ENCODE measurements at regions not wholly inside any gene's neighbourhood (a gene's known extent, or its start where the extent isn't known, plus 50 kb on each side); places are given as distances from the start of the nearest gene placed in this dataset.

DNA sequence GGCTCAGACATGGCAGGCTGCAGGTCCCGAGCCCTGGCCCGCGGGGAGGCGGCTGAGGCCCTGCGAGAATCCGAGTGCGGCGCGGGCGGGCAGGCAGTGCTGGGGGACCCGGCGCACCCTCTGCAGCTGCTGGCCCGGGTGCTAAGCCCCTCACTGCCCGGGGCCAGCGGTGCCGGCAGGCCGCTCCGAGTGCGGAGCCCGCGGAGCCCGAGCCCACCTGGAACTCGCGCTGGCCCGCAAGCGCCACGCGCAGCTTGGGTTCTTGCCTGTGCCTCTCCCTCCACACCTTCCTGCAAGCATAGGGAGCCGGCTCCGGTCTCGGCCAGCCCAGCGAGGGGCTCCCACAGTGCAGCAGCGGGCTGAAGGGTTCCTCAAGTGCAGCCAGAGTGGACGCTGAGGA is 97.5 kb downstream of the QDPR start:
- TF ChIP-seq POLR2AphosphoS5 (IDR thresholded peaks at IDR 0.05) (no peak), POLR2A (IDR thresholded peaks at IDR 0.05) (no peak), CTCF (IDR thresholded peaks at IDR 0.05) (no peak)
- Histone ChIP-seq H3K27me3 (peaks cover 0 to 3% of the 10 kb centered on the region in 2 donors), H3K4me3 (no peak overlapping the region), H3K9me3 (peaks cover 7 to 10% of the 10 kb centered on the region in 2 donors), H3K27ac (no peak overlapping the region), H3K4me1 (no peaks in the 10 kb centered on the region), H3K36me3 (no peaks in the 10 kb centered on the region)
- intact Hi-C loops (cut with DNase I; ENCODE audit: low total_unique reads), result no loop called here
- DNase-seq (ENCODE audit: low spot score in 2 of 2), result no peak

DNA sequence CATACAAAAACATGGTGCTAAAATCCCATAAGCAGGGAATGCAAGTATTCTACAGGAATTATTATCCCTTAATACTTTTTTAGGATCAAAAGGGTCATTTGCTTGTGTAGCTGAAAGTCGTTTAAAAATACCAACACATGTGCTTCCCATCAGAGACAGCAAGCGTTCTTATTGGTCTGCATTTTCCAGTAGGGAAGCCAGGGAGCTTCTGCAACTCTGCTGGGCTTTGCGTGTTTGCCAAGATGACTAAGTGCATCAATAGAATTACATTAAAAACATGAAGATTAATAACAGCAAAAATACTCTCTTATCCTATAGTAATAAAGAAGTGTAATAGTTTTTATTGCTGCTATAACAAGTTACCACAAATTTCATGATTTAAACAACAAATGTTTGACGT is 111.2 kb downstream of the QDPR start:
- no peak overlapping the region for H3K4me3 ChIP-seq
- no peaks in the 10 kb centered on the region for H3K4me1 ChIP-seq
- TF ChIP-seq POLR2AphosphoS5 (IDR thresholded peaks at IDR 0.05), result no peak
- TF ChIP-seq CTCF (IDR thresholded peaks at IDR 0.05), result no peak
- TF ChIP-seq POLR2A (IDR thresholded peaks at IDR 0.05), result no peak
- H3K27me3 ChIP-seq, result no peaks in the 10 kb centered on the region
- DNase-seq (ENCODE audit: low spot score in 2 of 2), result no peak
- H3K27ac ChIP-seq, result no peak overlapping the region
- no peaks in the 10 kb centered on the region for H3K9me3 ChIP-seq
- intact Hi-C loops (cut with DNase I; ENCODE audit: low total_unique reads), result no loop called here
- H3K36me3 ChIP-seq, result no peaks in the 10 kb centered on the region

GRCh38 chr4:17398805-17399204 is 113.1 kb downstream of the QDPR start:
- Histone ChIP-seq H3K27ac (no peak overlapping the region), H3K36me3 (no peaks in the 10 kb centered on the region), H3K4me3 (no peak overlapping the region), H3K4me1 (no peaks in the 10 kb centered on the region), H3K27me3 (no peaks in the 10 kb centered on the region), H3K9me3 (no peaks in the 10 kb centered on the region)
- no peak for DNase-seq (ENCODE audit: low spot score in 2 of 2)
- intact Hi-C loops (cut with DNase I; ENCODE audit: low total_unique reads), result no loop called here
- TF ChIP-seq CTCF (IDR thresholded peaks at IDR 0.05) (no peak), POLR2A (IDR thresholded peaks at IDR 0.05) (no peak), POLR2AphosphoS5 (IDR thresholded peaks at IDR 0.05) (no peak)

- Histone ChIP-seq H3K27me3 (no peaks in the 10 kb centered on the region), H3K4me1 (no peaks in the 10 kb centered on the region), H3K27ac (no peak overlapping the region), H3K4me3 (no peak overlapping the region), H3K9me3 (no peaks in the 10 kb centered on the region), H3K36me3 (no peaks in the 10 kb centered on the region)
- DNase-seq (ENCODE audit: low spot score in 2 of 2), result no peak
- TF ChIP-seq POLR2A (IDR thresholded peaks at IDR 0.05) (no peak), CTCF (IDR thresholded peaks at IDR 0.05) (no peak), POLR2AphosphoS5 (IDR thresholded peaks at IDR 0.05) (no peak)
- intact Hi-C loops (cut with DNase I; ENCODE audit: low total_unique reads), result no loop called here
Measured at GRCh38 chr4:17398035-17398434, 113.9 kb downstream of the QDPR start.

GRCh38 chr4:17397611-17398010 is 114.3 kb downstream of the QDPR start:
- no peak overlapping the region for H3K4me3 ChIP-seq
- no peak overlapping the region for H3K27ac ChIP-seq
- H3K9me3 ChIP-seq, result no peaks in the 10 kb centered on the region
- H3K36me3 ChIP-seq, result no peaks in the 10 kb centered on the region
- intact Hi-C loops (cut with DNase I; ENCODE audit: low total_unique reads), result no loop called here
- no peaks in the 10 kb centered on the region for H3K4me1 ChIP-seq
- TF ChIP-seq POLR2AphosphoS5 (IDR thresholded peaks at IDR 0.05) (no peak), CTCF (IDR thresholded peaks at IDR 0.05) (no peak), POLR2A (IDR thresholded peaks at IDR 0.05) (no peak)
- DNase-seq (ENCODE audit: low spot score in 2 of 2), result no peak
- no peaks in the 10 kb centered on the region for H3K27me3 ChIP-seq

Measured in breast epithelium (tissue), 4 donors.